HG03354 (cell line): ENCODE measurements at regions not wholly inside any gene's neighbourhood (a gene's known extent, or its start where the extent isn't known, plus 50 kb on each side); places are given as distances from the start of the nearest gene placed in this dataset.
"Not testable (repeated sequence)": the region's sequence is repeated elsewhere in the genome, so short reads cannot be mapped to it uniquely, and the experiment has no call there.

Experiments
- ATAC-seq: cut with Tn5 transposase; IDR thresholded peaks from one replicate; pipeline ENCODE4 v1.9.1; 2021; ENCODE audit warnings: mild to moderate bottlenecking; ENCODE audit not compliant: unreplicated experiment, poor library complexity, severe bottlenecking

DNA sequence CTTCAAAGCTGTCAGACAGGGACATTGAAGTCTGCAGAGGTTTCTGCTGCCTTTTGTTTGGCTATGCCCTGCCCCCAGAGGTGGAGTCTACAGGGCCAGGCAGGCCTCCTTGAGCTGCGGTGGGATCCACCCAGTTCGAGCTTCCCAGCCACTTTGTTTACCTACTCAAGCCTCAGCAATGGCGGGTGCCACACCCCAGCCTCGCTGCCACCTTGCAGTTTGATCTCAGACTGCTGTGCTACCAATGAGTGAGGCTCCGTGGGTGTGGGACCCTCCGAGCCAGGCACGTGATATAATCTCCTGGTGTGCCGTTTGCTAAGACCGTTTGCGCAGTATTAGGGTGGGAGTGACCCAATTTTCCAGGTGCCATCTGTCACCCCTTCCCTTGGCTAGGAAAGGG, 320.1 kb upstream of the STXBP6 start:
- not testable (repeated sequence) for ATAC-seq

DNA sequence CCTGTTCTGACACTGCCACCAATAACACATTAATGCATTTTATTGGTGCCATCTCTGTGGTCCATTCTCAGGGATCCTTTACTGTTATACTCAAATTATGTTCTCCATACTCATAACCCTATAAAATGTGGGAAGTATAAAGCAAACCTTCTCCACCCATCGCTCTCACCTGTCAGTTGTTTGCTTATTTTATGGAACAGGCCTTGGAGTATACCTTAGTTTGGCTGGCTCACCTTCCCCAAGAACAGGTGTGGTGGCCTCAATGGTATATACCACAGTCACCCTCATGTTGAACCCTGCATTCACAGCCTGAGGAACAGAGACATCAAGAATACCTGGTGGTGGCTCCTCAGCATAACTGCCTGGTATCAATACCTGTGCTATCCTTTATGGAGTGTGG, 308.4 kb upstream of the STXBP6 start:
- no peak for ATAC-seq

DNA sequence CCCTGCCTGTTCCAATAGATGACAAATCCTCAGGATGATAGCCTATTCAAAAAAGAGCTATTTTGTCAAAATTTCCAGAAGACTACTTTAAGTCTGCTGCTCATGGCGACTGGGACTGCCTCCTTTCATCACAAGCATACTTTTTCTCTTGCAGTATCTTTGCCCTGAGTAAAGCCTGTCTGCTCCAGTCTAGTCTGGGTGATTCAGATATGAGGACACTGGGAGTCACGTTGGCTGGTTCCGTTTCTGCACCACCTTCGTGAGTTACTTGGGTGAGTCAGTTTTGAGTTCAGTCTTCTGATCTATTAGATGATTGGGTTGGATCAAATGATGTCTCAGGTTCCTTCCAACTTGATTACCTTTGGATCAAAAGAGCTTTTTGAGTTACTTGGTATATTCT, 301.3 kb upstream of the STXBP6 start:
- no peak for ATAC-seq

DNA sequence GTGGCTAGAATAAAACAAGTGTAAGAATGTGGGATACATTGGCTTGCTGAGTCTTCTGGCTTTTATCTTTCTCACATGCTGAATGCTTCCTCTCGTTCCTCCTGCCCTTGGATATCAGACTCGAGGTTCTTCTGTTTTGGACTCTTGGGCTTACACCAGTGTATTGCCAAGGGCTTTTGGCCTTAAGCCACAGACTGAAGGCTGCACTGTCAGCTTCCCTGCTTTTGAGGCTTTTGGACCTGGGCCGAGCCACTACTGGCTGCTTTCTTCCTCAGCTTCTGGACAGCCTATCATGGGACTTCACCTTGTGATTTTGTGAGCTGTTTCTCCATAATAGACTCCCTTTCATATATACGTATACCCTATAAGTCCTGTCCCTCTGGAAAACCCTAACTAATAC, 300.9 kb upstream of the STXBP6 start:
- ATAC-seq = no peak

DNA sequence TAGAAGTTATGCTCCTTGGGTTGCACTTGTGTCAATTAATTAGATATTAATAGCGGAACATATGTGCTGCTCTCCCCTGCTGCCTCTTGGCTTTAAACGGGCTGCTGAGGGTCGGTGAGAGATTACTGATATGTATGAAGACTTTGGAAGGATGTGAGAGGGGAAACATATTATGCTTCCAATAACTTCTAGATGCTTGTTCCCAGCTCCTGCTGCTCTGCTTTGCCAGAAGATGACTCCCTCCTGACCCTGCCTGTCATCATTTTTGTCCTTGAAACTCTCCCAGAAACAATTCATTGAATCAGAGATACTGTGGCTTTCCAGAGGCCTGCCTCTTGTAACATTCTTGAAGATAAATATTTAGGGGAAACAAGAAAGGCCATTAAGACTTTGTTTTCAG, 300.1 kb upstream of the STXBP6 start:
- no peak for ATAC-seq

DNA sequence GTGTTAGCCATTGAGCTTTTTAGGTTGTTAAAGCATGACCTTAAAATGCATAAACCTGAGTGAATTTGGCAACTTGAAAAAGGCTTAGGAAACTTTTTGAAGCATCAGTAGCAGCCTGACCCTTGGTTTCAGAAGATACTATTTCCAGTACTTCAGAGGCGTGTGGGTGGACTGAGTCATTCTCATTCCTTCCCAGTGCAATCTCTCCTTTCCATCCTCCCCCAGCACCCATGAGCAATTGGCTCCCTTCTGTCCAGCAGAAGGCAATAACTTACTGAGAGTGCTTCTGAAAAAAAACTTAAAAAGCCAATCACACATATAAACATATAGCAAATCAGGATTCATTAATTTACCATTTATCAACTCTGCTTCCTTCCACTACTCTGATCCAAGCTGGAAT, 299.3 kb upstream of the STXBP6 start:
- ATAC-seq = no peak

DNA sequence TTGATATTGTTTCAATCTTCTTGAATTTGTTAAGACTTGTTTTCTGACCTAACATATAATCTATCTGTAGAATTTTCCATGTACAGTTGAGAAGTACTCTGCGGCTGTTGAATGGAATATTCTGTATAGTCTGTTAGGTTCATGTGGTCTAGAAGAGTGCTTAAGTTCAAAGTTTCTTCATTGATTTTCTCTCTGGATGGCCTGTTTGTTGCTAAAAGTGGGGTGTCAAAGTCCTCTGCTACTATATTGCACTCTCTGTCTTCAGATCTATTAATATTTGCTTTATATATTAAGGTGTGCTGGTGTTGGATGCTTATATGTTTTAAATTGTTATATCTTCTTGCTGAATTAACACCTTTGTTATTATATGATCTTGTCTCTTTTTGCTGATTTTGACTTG, 290.9 kb upstream of the STXBP6 start:
- no peak for ATAC-seq

DNA sequence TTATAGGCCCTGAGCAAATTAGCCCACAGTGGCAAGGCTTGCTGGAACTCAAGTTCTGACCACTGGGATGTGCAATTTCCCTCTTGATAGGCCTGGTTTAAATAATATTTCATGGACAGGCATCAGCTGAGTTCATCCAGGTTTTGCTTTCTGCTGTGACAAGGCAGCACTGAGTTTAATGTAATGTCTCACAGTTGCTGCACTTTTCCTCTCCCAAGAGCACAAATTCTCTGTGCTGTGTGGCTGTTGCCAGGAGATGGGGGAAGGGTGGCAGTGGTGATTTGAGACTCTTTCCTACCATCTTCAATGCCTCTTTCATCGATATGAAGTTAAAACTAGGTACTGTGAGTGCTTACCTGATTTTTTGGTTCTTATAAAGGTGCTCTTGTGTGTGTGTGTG, 272.8 kb upstream of the STXBP6 start:
- ATAC-seq = no peak

DNA sequence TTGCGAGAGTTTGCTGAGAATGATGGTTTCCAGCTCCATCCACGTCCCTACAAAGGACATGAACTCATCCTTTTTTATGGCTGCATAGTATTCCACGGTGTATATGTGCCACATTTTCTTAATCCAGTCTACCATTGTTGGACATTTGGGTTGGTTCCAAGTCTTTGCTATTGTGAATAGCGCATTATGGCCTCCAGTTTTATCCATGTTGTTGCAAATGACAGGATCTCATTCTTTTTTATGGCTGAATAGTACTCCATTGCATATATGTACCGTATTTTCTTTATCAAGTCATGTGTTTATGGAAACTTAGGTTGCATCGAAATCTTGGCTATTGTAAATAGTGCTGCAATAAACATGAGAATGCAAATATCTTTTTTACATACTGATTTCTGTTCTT, 266.1 kb upstream of the STXBP6 start:
- not testable (repeated sequence) for ATAC-seq

DNA sequence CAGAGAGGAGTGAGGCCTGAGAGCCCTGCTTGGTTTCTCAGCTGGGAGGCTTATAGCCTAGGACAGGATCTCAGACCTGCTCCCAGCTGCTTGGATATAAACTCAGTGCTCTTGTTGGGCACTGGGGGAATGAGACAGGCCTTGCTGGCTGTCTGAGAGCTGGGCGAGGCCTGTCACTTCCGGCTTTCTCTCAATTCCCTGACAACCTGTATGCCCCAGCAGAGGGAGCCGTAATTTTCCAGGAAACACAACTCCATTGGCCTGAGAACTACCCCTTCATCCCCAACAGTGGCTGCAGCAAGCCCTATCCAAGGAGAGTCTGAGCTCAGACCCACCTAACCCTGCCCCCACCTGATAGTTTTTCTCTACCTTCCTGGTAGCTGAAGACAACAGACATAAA, 258.3 kb upstream of the STXBP6 start:
- ATAC-seq = no peak

DNA sequence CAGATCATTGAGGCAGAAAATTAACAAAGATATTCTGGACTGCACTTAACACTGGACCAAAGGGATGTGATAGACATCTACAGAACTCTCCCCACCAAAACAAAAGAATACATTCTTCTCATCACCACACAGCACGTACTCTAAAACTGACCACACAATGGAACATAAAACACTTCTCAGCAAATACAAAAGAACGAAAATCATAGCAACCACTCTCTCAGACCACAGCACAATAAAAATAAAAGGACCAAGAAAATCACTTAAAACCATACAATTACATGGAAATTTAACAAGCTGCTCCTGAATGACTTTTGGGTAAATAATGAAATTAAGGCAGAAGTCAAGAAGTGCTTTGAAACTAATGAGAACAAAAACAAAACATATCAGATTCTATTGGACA, 254.0 kb upstream of the STXBP6 start:
- ATAC-seq = no peak

DNA sequence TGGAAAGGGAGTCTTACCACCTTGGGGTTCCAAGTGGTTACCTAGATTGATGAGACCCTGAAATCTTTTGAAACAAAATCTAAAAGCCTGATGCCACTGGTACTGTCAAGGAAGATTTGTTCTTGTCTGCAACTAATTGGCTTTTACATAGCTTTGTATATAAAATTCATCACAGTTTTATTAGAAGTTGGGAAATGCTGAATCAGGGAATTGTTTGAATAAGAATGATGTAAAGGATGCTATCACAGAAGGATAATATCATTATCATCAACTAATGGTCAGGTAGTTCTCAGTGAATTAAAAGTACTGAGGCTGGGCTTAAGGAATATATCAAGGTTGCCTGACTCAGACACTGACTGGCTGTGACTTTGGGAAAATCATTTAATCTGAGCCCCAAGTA, 248.3 kb upstream of the STXBP6 start:
- no peak for ATAC-seq

DNA sequence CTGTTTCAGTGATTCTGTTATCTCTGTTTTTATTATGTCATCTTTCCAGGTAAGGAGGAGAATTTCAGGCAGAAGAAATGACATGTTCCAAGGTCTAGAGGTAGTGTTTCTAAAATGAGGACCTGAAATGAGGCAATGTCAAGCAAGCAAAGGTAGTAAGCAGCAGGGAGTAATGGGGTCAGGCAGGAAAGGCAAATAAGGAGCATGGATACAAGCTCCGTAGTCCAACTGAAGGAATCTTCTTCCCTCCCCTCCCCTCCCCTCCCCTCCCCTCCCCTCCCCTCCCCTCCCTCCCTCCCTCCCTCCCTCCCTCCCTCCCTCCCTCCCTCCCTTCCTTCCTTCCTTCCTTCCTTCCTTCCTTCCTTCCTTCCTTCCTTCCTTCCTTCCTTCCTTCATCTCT, 240.2 kb upstream of the STXBP6 start:
- ATAC-seq = not testable (repeated sequence)

DNA sequence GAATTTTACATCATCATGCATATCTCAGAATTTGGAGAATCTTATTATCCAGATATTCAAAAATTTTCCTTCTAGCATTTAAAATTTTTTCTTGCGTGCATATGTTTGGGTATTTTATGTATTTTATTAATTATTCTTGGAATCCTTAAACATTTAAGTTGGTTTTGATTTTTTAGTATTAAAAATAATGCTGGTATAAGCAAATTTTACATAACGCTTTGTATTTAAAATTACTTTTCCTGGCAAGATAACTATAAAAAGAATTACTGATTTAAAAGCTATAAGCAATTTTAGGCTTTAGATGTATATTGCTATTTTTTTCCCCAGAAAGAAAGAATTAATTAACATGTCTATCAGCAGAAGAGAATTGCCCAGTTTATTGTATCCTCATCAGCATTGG, 224.6 kb upstream of the STXBP6 start:
- no peak for ATAC-seq

DNA sequence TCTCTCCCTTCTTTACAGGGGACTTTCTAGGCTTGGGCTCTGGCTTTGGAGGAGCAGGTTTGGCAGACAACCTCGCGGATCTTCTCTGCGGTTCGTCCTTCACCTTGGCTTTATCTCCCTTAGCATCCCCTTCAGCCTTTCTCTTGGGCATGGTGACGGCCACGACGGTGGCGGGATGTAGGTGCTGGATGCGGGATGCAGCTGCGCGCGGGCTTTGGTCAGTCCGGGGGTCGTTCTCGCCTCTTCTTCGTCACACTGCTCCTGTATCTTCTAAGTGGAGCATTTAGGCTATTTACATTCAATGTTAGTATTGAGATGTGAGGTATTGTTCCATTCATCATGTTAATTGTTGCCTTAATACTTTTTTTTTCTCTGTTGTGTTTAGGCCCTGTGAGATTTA, 217.2 kb upstream of the STXBP6 start:
- ATAC-seq = no peak

DNA sequence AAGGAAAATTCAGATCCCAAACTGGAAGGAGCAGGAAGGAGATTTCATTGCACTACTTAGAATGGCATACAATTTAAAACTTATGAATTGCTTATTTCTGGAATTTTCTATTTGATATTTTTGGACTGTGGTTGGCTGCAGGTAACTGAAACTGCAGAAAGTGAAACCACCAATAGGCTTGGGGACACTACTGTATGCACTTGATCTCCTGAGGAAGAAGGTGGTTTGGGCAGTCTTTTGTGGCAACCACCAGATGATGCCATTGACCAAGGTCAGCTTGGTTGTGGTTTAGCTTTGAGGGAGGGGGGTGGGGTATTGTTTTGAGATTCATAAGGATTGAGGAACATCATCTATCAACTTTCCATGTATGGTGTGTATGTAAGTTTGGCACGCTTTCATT, 209.5 kb upstream of the STXBP6 start:
- ATAC-seq = no peak

DNA sequence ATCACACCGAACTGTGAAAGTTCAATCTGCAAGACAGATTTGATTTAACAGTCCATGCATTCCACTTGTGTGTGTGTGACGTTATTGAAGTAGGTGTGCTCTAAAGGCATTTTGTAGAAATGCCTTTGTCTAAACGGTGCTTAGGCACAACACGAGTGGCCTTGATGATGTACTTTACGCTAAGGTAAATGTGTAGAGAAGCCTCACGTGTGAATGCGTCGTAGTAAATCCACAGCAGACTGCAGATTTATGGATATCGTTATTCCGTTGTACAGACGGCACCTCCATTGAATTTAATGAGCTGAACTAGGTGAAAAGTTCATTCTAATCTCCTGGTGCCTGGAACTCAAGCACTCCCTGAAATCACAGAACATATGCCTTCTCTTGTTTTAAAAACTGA, 202.8 kb upstream of the STXBP6 start:
- ATAC-seq = no peak

DNA sequence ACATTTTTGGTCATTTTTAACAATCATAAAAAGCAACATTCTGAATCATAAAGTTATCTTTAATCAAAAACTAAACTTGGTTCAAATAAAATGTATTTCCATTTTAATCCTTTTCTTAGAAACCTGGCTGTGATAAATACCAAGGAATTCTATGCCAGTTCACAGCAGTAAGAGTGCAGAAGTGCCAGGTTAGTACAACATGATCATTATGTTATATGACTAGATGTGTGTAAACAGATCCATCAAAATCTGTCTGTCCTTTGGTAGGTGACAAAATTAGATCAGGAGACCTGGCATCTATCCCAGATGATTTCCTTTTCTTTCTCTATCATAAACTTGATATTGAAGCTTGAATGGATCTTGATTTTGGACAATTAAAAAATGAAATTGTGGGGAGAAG, 200.6 kb upstream of the STXBP6 start:
- ATAC-seq = no peak

DNA sequence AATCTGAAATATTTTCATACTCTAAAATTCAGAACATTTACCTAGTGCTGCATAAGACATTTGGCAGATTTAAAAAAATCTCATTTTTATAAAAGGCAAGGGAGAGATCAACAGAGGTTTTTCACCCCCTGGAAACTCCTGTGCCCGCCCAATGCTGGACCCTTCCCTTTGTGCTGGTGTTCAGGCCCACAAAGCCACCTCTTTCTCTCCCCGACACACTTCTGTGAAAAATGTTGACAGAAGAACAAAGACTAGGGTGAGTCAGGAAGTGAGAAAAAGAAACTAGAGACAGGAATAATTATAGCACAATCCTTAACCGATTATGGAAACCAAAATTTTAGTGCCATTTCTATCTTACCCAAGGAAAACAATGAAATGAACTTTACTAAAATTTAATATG, 197.7 kb upstream of the STXBP6 start:
- ATAC-seq = no peak

DNA sequence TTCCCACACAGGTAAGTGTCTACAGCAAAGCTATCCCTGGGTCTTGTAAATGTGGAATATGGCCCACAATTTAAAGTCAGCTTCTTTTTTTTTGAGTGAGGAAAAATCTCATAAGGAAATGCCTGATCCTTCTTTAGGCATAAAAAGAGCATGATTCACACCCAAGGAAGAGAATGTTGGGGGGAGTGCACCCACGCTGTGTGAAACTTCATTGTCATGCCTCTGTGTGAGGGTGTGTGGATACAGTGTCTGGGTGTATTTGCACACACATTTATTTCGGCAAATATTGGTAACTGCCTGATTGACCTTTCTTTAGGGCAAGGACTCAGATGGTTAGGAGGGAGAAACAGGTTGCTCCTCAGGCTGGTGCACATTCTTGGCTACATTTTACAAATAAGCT, 196.8 kb upstream of the STXBP6 start:
- no peak for ATAC-seq

DNA sequence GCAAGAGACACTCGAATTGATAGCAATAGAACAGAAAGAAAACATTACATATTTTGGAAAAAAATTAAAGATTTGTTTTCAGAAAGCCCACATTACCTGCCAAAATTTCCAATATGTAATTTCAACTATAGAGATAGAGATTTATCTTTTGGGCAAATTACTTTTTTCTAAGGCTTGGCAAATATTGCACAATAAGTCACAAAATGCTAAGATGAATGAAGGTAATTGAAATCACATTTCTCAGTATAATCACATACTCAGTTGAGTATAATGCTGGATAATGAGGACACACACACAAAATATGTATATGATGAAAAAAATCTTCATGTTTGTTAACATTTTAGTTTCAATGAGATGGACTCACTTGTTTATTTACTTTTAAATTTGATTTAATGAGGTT, 189.2 kb upstream of the STXBP6 start:
- ATAC-seq = no peak

DNA sequence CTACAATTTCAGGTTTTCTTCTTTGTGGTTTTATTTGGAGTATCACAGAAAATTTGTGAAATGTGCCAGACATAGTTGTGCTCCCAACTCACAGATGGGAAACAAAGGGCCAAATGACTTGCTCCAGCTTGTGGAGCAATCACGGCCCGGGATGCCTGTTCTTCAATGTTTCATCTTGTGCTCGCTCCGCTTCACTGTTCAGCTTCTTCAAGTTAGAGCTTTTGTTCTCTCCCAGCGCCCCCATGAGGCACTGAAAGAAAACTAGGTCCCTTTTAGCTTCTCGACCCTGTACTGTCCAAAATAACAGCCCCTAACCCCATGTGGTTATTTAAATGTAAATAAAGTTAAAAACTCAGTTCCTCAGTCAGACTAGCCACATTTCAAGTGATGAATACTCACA, 187.9 kb upstream of the STXBP6 start:
- no peak for ATAC-seq

DNA sequence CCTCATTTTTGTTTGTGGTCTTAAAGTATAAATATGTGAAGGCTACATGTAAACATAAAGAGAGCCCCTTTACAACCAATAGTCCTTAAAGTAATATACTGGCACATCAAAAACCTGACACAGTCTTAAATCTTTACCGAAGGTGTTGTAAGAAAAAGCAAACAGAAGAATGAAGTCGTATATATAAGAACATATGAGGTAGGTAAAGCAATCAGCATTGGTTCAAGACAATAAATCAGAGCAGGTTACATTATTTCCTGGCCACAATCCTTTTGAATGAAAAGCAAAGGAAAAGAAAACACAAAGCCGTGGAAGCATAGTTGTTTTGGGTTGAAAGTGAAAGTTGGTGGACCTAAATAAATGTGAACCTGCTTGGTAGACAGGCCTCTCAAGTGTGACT, 183.7 kb upstream of the STXBP6 start:
- ATAC-seq = no peak
